Retina (tissue), 1 donor: ENCODE measurements at regions not wholly inside any gene's neighbourhood (a gene's known extent, or its start where the extent isn't known, plus 50 kb on each side); places are given as distances from the start of the nearest gene placed in this dataset.
"Not testable (repeated sequence)": the region's sequence is repeated elsewhere in the genome, so short reads cannot be mapped to it uniquely, and the experiment has no call there.

Experiments
- DNase-seq: peaks from one replicate; pipeline ENCODE4 v3.0.0-alpha.2; 2016

DNA sequence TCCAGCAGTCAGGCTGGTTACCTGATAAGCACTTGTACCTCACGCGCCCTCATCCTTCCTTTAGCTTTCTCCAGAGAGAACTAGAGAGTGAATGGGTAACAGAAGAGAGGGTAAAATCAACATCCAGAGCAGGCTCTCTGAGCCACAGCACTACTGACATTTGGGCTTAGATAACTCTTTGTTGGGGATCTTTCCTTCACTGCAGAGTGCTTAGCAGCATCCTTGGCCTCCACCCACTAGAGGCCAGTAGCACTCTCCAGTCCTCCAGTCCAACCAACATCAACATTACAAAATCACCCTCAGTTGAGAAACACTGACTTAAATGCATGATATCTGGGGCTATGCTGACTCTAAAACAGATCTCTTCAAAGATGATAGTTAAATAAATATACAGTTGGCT, 220.7 kb downstream of the TACR3 start:
- DNase-seq = no peak

GRCh38 chr4:103498161-103499070, 221.4 kb downstream of the TACR3 start:
- no peak for DNase-seq

GRCh38 chr4:103497692-103498091, 222.1 kb downstream of the TACR3 start:
- DNase-seq = no peak

GRCh38 chr4:103496800-103497199, 223.0 kb downstream of the TACR3 start:
- no peak for DNase-seq

GRCh38 chr4:103493450-103494159, 226.2 kb downstream of the TACR3 start:
- no peak for DNase-seq

GRCh38 chr4:103485296-103485695, 234.5 kb downstream of the TACR3 start:
- not testable (repeated sequence) for DNase-seq

- DNase-seq = no peak
Measured at GRCh38 chr4:103484521-103484920, 235.3 kb downstream of the TACR3 start.

GRCh38 chr4:103482893-103483292, 236.9 kb downstream of the TACR3 start:
- no peak for DNase-seq

- DNase-seq = no peak
Measured at GRCh38 chr4:103482471-103482870, 237.3 kb downstream of the TACR3 start.

GRCh38 chr4:103478734-103479133, 241.1 kb downstream of the TACR3 start:
- no peak for DNase-seq

DNA sequence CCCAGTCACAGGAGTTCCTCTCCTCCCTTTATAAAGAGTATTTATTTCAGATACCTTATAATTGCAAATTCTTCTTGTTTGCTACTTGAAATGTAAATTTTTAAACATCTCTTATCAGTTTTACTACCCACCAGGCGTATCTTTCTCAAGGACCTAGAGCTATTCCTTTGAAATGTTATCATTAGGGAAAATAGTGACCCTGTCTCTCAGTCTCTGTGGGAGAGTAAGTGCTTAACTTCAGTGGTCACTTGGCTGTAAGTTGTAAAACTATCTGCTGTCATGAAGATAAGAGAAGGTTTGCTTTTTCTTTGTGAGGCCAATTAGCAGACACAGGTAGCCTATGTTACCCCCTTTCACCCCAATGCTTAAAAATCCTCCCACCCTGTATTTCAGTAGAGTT, 241.6 kb downstream of the TACR3 start:
- DNase-seq = no peak

DNA sequence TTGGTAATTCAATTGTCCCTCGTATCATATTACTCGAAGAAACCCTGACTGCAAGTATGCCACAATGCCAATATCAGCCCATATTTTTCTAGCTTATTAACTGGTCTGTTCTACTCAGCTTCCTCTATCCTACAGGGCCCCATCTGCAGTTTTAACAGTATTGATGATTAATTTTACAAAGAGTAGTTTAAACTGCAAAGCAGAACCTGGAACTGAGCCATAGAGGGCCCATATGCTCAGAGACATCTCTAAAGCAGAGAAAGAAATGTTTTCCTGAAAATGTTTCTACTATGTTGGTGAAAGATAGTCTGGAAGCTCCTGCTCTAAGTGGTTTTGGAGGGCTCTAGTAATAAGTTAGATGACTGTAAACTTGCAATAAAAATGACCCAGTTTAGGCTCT, 259.4 kb upstream of the CENPE start:
- no peak for DNase-seq

GRCh38 chr4:103451341-103451740, 253.2 kb upstream of the CENPE start:
- no peak for DNase-seq

DNA sequence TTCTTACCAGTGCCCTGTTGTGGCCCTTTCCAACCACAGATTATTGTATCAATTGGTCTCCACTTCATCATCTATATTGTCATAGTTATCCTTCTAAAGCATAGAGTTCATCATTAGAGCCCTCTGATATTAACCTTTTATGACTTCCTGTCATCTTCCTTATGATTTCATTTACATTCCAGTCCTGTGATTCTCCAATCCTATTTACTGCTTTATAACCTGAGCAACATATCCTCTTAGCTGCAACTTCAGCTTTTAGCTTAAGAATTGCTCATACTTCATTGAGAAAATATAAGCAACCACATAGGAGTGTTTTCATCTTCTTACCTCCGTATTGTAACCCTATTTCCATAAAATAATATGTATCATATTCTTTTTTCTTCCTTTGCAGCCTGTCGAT, 252.6 kb upstream of the CENPE start:
- no peak for DNase-seq

DNA sequence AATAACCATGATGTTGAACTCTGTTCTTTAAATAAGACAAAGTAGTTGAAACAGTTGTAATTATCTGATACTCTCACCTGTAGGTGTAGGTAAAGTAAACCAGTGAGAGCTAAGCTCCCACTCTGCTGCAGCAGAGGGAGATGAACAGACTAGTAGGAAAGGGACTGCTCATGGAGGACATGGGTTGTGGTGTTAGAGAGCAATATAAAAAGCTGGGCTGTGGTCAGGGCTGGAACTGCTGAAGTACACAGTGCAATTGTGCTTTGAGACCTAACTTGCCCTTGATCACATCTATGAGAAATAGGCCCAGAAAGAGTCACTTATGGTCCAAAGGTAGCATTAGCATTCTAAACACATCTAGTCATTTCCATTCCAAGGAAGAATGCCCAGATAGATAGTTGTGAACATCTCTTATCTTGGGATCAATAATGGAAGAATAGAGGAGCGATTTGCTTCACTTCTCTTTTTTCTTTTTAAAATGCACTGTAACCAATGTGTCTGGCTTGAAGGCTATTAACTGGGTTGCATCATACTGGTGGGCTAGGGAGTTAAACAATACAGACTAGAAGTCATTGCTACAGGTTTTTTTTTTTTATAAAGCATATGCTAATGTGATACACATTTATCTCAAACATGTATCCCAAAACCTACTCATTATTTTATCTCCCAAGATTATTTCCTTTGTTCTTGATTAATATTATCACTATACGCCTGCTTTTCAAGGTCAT, 251.3 kb upstream of the CENPE start:
- no peak for DNase-seq

- no peak for DNase-seq
Measured at GRCh38 chr4:103445377-103445776, 247.2 kb upstream of the CENPE start.

- no peak for DNase-seq
Measured at GRCh38 chr4:103443324-103443723, 245.2 kb upstream of the CENPE start.

- no peak for DNase-seq
Measured at GRCh38 chr4:103429283-103429682, 231.1 kb upstream of the CENPE start.

- no peak for DNase-seq
Measured at GRCh38 chr4:103425406-103425805, 227.3 kb upstream of the CENPE start.

DNA sequence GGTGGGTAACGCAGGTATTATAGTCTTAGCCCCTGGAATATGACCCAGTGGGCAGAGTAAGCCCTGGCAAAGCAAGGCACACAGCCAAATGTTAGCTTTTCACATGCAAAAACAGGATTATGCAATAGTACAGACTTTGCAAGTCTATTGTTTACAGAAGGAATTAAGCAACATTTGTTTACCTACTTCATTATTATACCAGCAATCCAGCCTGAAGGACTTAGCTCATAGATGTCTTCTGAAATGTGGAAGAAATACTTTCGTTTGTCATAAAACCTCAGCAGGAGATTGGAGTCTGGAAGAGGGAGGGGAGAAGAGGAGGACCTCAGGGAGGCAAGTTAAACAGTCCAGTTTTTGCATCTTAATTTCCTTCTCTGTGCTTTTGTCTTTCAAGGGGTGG, 226.7 kb upstream of the CENPE start:
- DNase-seq = no peak

DNA sequence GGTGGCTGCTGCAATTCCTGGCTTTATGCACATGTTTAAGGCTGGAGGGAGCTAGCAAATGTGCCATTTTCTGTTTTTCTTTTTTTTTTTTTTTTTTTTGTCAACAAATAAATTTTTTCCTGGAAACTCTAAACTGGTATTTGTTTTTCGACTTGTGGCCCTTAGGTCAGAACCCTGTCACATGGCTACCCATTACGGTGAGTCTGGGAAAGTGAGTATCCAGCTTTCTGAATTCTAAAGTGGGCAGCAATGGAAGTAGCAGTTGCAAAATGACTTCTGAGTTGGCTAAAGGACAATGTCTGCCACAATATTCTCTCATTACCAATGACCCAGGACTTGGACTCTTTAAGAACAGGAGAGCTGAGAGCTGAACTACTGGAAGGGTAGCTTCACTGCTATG, 225.1 kb upstream of the CENPE start:
- DNase-seq = no peak

- DNase-seq = no peak
Measured at GRCh38 chr4:103422467-103423219, 224.5 kb upstream of the CENPE start.

DNA sequence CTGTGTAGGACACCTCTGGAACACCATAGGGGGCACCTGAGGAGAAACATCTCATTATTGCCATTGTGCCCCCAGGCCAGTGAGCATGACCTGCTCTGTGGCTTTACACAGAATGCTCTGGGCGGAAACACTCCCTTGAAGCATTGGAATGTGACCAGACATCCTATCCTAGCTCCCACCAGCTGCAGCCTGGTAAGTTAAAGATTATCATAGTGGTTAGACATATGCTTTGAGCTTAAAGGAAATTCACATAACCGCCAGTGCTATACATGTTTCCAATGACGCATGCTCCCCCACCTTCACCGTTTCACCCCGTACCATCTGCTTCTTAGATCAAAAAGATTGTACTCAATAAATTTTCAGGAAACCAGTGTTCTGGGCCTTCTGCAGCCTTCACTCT, 217.7 kb upstream of the CENPE start:
- DNase-seq = no peak
